ENCODE measurements at regions not wholly inside any gene's neighbourhood (a gene's known extent, or its start where the extent isn't known, plus 50 kb on each side); places are given as distances from the start of the nearest gene placed in this dataset.

GRCh38 chr7:10874666-10875065 lies 99.0 kb upstream of the PHF14 start:
- no peak for TF ChIP-seq EP300 (IDR thresholded peaks at IDR 0.05; ENCODE audit: borderline replicate concordance)
- TF ChIP-seq RAD21 (IDR thresholded peaks at IDR 0.05; ENCODE audit: low read depth) = no peak
- TF ChIP-seq CEBPB (IDR thresholded peaks at IDR 0.05) = no peak

All from Ishikawa (cell line).